NCI-H146 treated with DMSO at 0.1 percent for 48 hours (cell line): ENCODE measurements at regions not wholly inside any gene's neighbourhood (a gene's known extent, or its start where the extent isn't known, plus 50 kb on each side); places are given as distances from the start of the nearest gene placed in this dataset.

Experiments used
- DNase-seq: peaks from one replicate; lab custom pipeline; 2025; ENCODE audit not compliant: unreplicated experiment; lab: John Stamatoyannopoulos, UW

GRCh38 chr3:190790185-190790584 is 72.3 kb downstream of the GMNC start:
- DNase-seq = no peak

- no peak for DNase-seq
These were observed 75.6 kb downstream of the GMNC start for GRCh38 chr3:190786898-190787297.

GRCh38 chr3:190785047-190785446 is 77.4 kb downstream of the GMNC start:
- DNase-seq = no peak

GRCh38 chr3:190780524-190780923 is 82.0 kb downstream of the GMNC start:
- DNase-seq = no peak

- DNase-seq = no peak
These were observed 87.9 kb downstream of the GMNC start for GRCh38 chr3:190774633-190775032.

GRCh38 chr3:190773948-190774347 is 88.5 kb downstream of the GMNC start:
- DNase-seq = no peak

- DNase-seq = no peak
These were observed 89.7 kb downstream of the GMNC start for GRCh38 chr3:190772831-190773230.

GRCh38 chr3:190768891-190769290 is 93.6 kb downstream of the GMNC start:
- DNase-seq = no peak

GRCh38 chr3:190767851-190768250 is 94.6 kb downstream of the GMNC start:
- DNase-seq = no peak

GRCh38 chr3:190764231-190765134 is 98.0 kb downstream of the GMNC start:
- no peak for DNase-seq

GRCh38 chr3:190762801-190763200 is 99.7 kb downstream of the GMNC start:
- no peak for DNase-seq

GRCh38 chr3:190747571-190747970 is 114.9 kb downstream of the GMNC start:
- no peak for DNase-seq

GRCh38 chr3:190746986-190747385 is 115.5 kb downstream of the GMNC start:
- no peak for DNase-seq

- DNase-seq = no peak
These were observed 116.0 kb downstream of the GMNC start for GRCh38 chr3:190746531-190746930.

GRCh38 chr3:190741788-190742187 is 120.7 kb downstream of the GMNC start:
- no peak for DNase-seq

GRCh38 chr3:190739641-190740185 is 122.8 kb downstream of the GMNC start:
- no peak for DNase-seq

GRCh38 chr3:190738636-190739155 is 123.8 kb downstream of the GMNC start:
- DNase-seq = no peak

GRCh38 chr3:190737446-190737845 is 125.0 kb downstream of the GMNC start:
- no peak for DNase-seq

- no peak for DNase-seq
These were observed 128.0 kb downstream of the GMNC start for GRCh38 chr3:190734490-190734889.

- no peak for DNase-seq
These were observed 128.8 kb downstream of the GMNC start for GRCh38 chr3:190733591-190734146.

- no peak for DNase-seq
These were observed 130.9 kb downstream of the GMNC start for GRCh38 chr3:190731596-190731995.
